ENCODE measurements at regions not wholly inside any gene's neighbourhood (a gene's known extent, or its start where the extent isn't known, plus 50 kb on each side); places are given as distances from the start of the nearest gene placed in this dataset.

GRCh38 chr5:175317872-175318271, 126.1 kb downstream of the DRD1 start:
- Histone ChIP-seq H3K18ac (ENCODE audit: low read depth, low read length) (no peak overlapping the region), H4K5ac (ENCODE audit: low read depth, low read length) (no peak overlapping the region), H3K27me3 (ENCODE audit: control insufficient read depth, insufficient read depth, low read length) (no peaks in the 10 kb centered on the region), H3K4me3 (ENCODE audit: insufficient read depth, low read depth, low read length) (no peak overlapping the region), H3K4ac (ENCODE audit: low read depth, low read length) (no peak overlapping the region), H3K9me3 (ENCODE audit: control insufficient read depth, insufficient read depth, low read length) (no peaks in the 10 kb centered on the region), H3K9me1 (ENCODE audit: insufficient read depth, low read length) (no peaks in the 10 kb centered on the region), H4K20me1 (ENCODE audit: insufficient read depth, low read length) (no peaks in the 10 kb centered on the region), H3K9ac (ENCODE audit: low read depth, low read length) (no peak overlapping the region), H4K91ac (ENCODE audit: insufficient read depth, low read depth, low read length) (no peak overlapping the region), H3K4me1 (ENCODE audit: control insufficient read depth, insufficient read depth, low read length) (no peaks in the 10 kb centered on the region), H4K8ac (ENCODE audit: low read depth in 2 of 2, low read length in 2 of 2) (no peak overlapping the region), H3K27ac (ENCODE audit: insufficient read depth, low read length) (no peak overlapping the region), H2AK9ac (replicated peaks; ENCODE audit: low read depth, low read length, poor library complexity) (no peak overlapping the region), H2AFZ (replicated peaks; ENCODE audit: low read length, poor library complexity) (no peak overlapping the region), H2BK5ac (ENCODE audit: low read depth, low read length, poor library complexity, severe bottlenecking) (no peak overlapping the region), H2BK15ac (ENCODE audit: low read depth, low read length) (no peak overlapping the region), H3K36me3 (ENCODE audit: control insufficient read depth, insufficient read depth, low read length) (no peaks in the 10 kb centered on the region), H3K4me2 (ENCODE audit: low read depth, low read length) (no peak overlapping the region), H3K14ac (replicated peaks; ENCODE audit: low read depth, low read length) (no peak overlapping the region), H3K23ac (ENCODE audit: low read depth, low read length) (no peak overlapping the region), H3K79me1 (ENCODE audit: low read depth in 1 of 2, low read length in 2 of 2) (no peaks in the 10 kb centered on the region), H2BK120ac (ENCODE audit: low read depth, low read length) (no peak overlapping the region), H2BK20ac (ENCODE audit: low read depth, low read length) (no peak overlapping the region), H2AK5ac (ENCODE audit: low read depth, low read length) (no peak overlapping the region), H3K56ac (ENCODE audit: extremely low read depth, insufficient read depth, low read length) (no peak overlapping the region)
- CTCF ChIA-PET = interaction anchor here (0.9 kb wide), 1 partner anchor 10 kb away, joined by 3 read pairs; no protein-coding TSS in a partner anchor
- ATAC-seq (ENCODE audit: low read depth) (no peak), DNase-seq (no peak)
- in situ Hi-C loops (cut with MboI; ENCODE audit: low sequenced_read_pairs) = no loop called here
- TF ChIP-seq RCOR1 (IDR thresholded peaks at IDR 0.05; ENCODE audit: insufficient replicate concordance, low read length) (no peak), NFE2L2 (IDR thresholded peaks at IDR 0.05; ENCODE audit: low read depth, low read length) (no peak), POLR2A (IDR thresholded peaks at IDR 0.05; ENCODE audit: low read depth, low read length) (no peak), CHD1 (IDR thresholded peaks at IDR 0.05; ENCODE audit: low read depth, low read length) (no peak), ELK1 (IDR thresholded peaks at IDR 0.05; ENCODE audit: borderline replicate concordance, low read depth, low read length) (no peak), CEBPB (IDR thresholded peaks at IDR 0.05; ENCODE audit: low read depth, low read length) (no peak), RAD21 (IDR thresholded peaks at IDR 0.05; ENCODE audit: low read length) (no peak), SMC3 (IDR thresholded peaks at IDR 0.05; ENCODE audit: low read depth, low read length) (no peak), MXI1 (IDR thresholded peaks at IDR 0.05; ENCODE audit: borderline replicate concordance, low read depth, low read length) (no peak), RFX5 (IDR thresholded peaks at IDR 0.05; ENCODE audit: low read depth, low read length) (no peak), USF2 (IDR thresholded peaks at IDR 0.05; ENCODE audit: low read depth, low read length) (no peak), BHLHE40 (IDR thresholded peaks at IDR 0.05; ENCODE audit: low read depth, low read length) (no peak)
- BruUV-seq (replicated peaks) = no TSS peak
- dilution Hi-C loops (cut with HindIII; ENCODE audit: low sequenced_read_pairs, unreplicated experiment) = no loop called here
- POLR2A ChIA-PET (ENCODE audit: unreplicated experiment) = no interaction called here
- intact Hi-C loops (cut with micrococcal nuclease) = no loop called here
